D341Med (cell line): ENCODE measurements at regions not wholly inside any gene's neighbourhood (a gene's known extent, or its start where the extent isn't known, plus 50 kb on each side); places are given as distances from the start of the nearest gene placed in this dataset.

Source experiments
- DNase-seq: peaks from one replicate; pipeline ENCODE4 v3.0.0; 2012; ENCODE audit warnings: low spot score

- no peak for DNase-seq
Measured at GRCh38 chr11:45063669-45064068, 82.8 kb upstream of the PRDM11 start.

- DNase-seq: no peak
Measured at GRCh38 chr11:45067966-45068365, 78.5 kb upstream of the PRDM11 start.

- no peak for DNase-seq
Measured at GRCh38 chr11:45071232-45071631, 75.2 kb upstream of the PRDM11 start.

- no peak for DNase-seq
Measured at GRCh38 chr11:45073685-45074141, 72.7 kb upstream of the PRDM11 start.

- DNase-seq: no peak
Measured at GRCh38 chr11:45075519-45075918, 70.9 kb upstream of the PRDM11 start.

- DNase-seq: no peak
Measured at GRCh38 chr11:45075952-45076351, 70.5 kb upstream of the PRDM11 start.

GRCh38 chr11:45076761-45077160, 69.7 kb upstream of the PRDM11 start:
- DNase-seq: no peak

GRCh38 chr11:45078236-45079074, 68.0 kb upstream of the PRDM11 start:
- DNase-seq: no peak

- peak; percentile 94 for DNase-seq
Measured at GRCh38 chr11:45079075-45079444, 67.4 kb upstream of the PRDM11 start.

GRCh38 chr11:45079567-45079942, 66.9 kb upstream of the PRDM11 start:
- DNase-seq: no peak

GRCh38 chr11:45079943-45080719, 66.3 kb upstream of the PRDM11 start:
- no peak for DNase-seq

- no peak for DNase-seq
Measured at GRCh38 chr11:45082744-45083543, 63.5 kb upstream of the PRDM11 start.

GRCh38 chr11:45083544-45084087, 62.8 kb upstream of the PRDM11 start:
- DNase-seq: peak; percentile 62

GRCh38 chr11:45085646-45086501, 60.6 kb upstream of the PRDM11 start:
- no peak for DNase-seq

- no peak for DNase-seq
Measured at GRCh38 chr11:45086526-45086925, 59.9 kb upstream of the PRDM11 start.

- DNase-seq: no peak
Measured at GRCh38 chr11:45087086-45087899, 59.1 kb upstream of the PRDM11 start.

- no peak for DNase-seq
Measured at GRCh38 chr11:45087900-45088160, 58.6 kb upstream of the PRDM11 start.

GRCh38 chr11:45089251-45089650, 57.2 kb upstream of the PRDM11 start:
- DNase-seq: no peak

GRCh38 chr11:45089676-45090499, 56.6 kb upstream of the PRDM11 start:
- DNase-seq: no peak

- no peak for DNase-seq
Measured at GRCh38 chr11:45090607-45091006, 55.8 kb upstream of the PRDM11 start.
